ENCODE measurements at regions not wholly inside any gene's neighbourhood (a gene's known extent, or its start where the extent isn't known, plus 50 kb on each side); places are given as distances from the start of the nearest gene placed in this dataset.
"Not testable (repeated sequence)": the region's sequence is repeated elsewhere in the genome, so short reads cannot be mapped to it uniquely, and the experiment has no call there.

DNA sequence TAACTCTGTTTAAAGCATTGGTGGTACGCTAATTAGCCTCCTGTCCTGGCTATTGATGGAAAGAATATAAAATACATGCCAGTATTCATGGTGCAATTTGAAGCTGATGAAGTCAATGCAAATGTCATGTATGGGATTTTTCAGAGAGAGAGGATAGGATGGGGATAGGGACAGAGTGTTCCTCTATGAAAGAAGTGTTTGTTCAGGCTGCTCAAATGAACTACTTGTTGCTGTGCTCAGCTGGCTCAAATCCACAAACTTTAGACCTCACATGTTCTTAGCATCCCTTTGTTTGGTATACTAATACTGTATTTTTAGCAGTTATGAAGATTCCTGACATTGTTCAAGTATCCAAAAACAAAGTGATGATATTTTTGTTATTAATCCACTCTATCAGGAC, 116.5 kb downstream of the SLITRK1 start:
- DNase-seq (ENCODE audit: low read depth in 1 of 2, low spot score in 1 of 2) = no peak
- TF ChIP-seq JUND (IDR thresholded peaks at IDR 0.05; ENCODE audit: low read depth) = no peak
- in situ Hi-C loops (cut with HindIII; ENCODE audit: low pct_unique_long_range_greater_than_20kb, low sequenced_read_pairs) = no loop called here

- no peak for DNase-seq (ENCODE audit: low read depth in 1 of 2, low spot score in 1 of 2)
- in situ Hi-C loops (cut with HindIII; ENCODE audit: low pct_unique_long_range_greater_than_20kb, low sequenced_read_pairs) = no loop called here
These were observed 120.6 kb downstream of the SLITRK1 start for GRCh38 chr13:83761631-83762030.

GRCh38 chr13:83755210-83755609, 127.1 kb downstream of the SLITRK1 start:
- in situ Hi-C loops (cut with HindIII; ENCODE audit: low pct_unique_long_range_greater_than_20kb, low sequenced_read_pairs) = not testable (repeated sequence)

More at GRCh38 chr13:83761631-83762030, 120.6 kb downstream of the SLITRK1 start:
- TF ChIP-seq JUND (IDR thresholded peaks at IDR 0.05; ENCODE audit: low read depth) = no peak

DNA sequence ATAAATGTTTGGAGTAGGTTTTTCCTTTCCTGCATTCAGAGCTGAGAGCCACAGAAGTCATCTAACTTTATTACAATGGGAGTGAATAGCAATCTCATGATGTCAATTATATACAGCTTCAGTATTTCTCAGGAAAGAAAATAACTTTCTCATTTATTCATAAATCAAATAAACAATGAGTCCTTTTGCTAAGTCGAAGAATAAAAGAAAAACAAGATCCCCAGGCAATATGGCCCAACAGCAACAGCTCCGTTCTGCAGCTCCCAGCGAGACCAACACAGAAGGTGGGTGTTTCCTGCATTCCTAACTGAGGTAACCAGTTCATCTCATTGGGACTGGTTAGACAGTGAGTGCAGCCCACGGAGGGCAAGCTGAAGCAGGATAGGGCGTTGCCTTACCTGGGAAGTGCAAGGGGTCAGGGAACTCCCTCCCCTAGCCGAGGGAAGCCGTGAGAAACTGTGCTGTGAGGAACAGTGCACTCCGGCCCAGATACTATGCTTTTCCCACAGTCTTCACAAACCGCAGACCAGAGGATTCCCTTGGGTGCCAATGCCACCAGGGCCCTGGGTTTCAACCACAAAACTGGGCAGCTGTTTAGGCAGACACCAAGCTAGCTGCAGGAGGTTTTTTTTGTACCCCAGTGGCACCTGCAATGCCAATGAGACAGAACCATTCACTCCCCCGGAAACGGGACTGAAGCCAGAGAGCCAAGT, 128.2 kb downstream of the SLITRK1 start:
- TF ChIP-seq JUND (IDR thresholded peaks at IDR 0.05; ENCODE audit: low read depth) = no peak
- no peak for DNase-seq (ENCODE audit: low read depth in 1 of 2, low spot score in 1 of 2)
- in situ Hi-C loops (cut with HindIII; ENCODE audit: low pct_unique_long_range_greater_than_20kb, low sequenced_read_pairs) = no loop called here

More at GRCh38 chr13:83755210-83755609, 127.1 kb downstream of the SLITRK1 start:
- DNase-seq (ENCODE audit: low read depth in 1 of 2, low spot score in 1 of 2) = not testable (repeated sequence)

- no peak for TF ChIP-seq JUND (IDR thresholded peaks at IDR 0.05; ENCODE audit: low read depth)
- DNase-seq (ENCODE audit: low read depth in 1 of 2, low spot score in 1 of 2) = no peak
- in situ Hi-C loops (cut with HindIII; ENCODE audit: low pct_unique_long_range_greater_than_20kb, low sequenced_read_pairs) = no loop called here
These were observed 130.1 kb downstream of the SLITRK1 start for GRCh38 chr13:83752141-83752540.

DNA sequence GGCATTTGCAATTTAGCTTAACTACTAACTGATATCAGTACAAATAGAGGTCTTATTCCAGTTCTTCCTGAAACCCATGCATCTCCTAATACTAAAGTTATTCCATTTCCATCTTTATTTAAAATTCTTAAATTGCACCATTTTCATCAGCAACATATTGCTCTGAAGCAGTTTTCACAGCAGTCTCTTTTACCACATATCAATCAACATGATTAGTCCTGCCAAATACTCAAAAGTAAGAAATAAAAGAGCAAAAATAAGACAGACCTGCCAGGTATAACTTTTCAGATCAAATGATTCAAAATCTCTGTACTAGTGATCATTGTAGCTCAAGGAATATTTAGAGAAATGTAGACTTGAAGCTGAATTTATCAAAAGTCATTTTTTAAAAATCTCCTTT, 141.7 kb downstream of the SLITRK1 start:
- no peak for DNase-seq (ENCODE audit: low read depth in 1 of 2, low spot score in 1 of 2)
- TF ChIP-seq JUND (IDR thresholded peaks at IDR 0.05; ENCODE audit: low read depth) = no peak
- in situ Hi-C loops (cut with HindIII; ENCODE audit: low pct_unique_long_range_greater_than_20kb, low sequenced_read_pairs) = no loop called here

DNA sequence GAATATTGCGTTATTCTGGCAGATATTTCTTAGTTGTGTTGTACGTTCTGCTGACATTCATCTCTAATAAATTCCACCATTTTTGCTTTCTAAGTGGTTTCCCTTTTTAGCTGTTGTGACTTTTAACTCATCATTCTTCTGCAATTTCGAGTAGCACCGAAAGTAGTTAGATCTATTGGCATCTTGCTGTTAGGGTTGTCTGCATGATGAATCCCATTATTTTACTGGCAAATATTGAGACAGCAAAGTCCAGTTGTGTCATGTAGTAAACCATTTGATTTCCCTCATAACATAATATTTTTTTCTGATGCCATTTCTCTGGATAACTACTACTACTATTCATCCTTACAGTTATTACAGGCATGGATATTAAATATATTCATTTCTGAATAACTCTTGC, 143.9 kb downstream of the SLITRK1 start:
- DNase-seq (ENCODE audit: low read depth in 1 of 2, low spot score in 1 of 2) = no peak
- in situ Hi-C loops (cut with HindIII; ENCODE audit: low pct_unique_long_range_greater_than_20kb, low sequenced_read_pairs) = no loop called here
- TF ChIP-seq JUND (IDR thresholded peaks at IDR 0.05; ENCODE audit: low read depth) = no peak

DNA sequence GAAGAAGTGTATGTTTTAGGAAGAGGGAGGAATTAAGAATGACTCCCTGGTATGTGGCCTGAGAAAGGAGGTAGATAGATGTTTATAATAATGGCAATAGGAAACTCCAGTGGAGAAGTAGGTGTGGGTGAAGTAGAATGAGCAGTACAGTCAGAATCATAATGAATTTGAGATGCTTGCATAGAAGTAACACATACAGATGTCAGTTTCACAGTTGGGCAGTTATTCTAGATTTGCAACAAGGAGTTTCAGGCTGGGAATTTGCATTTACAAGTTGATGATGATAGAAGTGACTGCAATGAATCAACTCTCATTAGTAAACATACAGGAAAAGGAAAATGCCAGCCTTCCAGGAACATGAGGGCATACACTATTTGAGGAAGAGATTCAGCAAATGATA, 149.0 kb downstream of the SLITRK1 start:
- no peak for DNase-seq (ENCODE audit: low read depth in 1 of 2, low spot score in 1 of 2)
- no peak for TF ChIP-seq JUND (IDR thresholded peaks at IDR 0.05; ENCODE audit: low read depth)
- in situ Hi-C loops (cut with HindIII; ENCODE audit: low pct_unique_long_range_greater_than_20kb, low sequenced_read_pairs) = no loop called here

DNA sequence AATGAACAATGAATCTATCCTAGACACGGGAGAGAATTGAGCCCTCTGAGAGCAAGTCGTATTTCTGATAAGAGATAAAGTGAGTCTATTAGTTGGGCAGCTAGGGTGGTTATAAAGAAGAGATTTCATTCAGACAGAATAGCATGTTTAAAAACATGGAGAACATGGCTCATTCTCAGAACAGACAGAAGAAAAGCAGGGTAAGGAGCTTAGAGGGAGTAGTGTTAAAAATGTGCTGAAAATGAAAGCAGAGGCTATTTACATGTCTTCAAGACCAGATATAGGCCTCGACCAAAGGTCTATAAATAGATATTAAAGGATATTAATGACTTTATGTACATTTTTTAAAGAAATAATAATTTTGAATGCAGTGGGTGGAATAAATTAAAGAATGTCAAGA, 149.5 kb downstream of the SLITRK1 start:
- DNase-seq (ENCODE audit: low read depth in 1 of 2, low spot score in 1 of 2) = no peak
- TF ChIP-seq JUND (IDR thresholded peaks at IDR 0.05; ENCODE audit: low read depth) = no peak
- in situ Hi-C loops (cut with HindIII; ENCODE audit: low pct_unique_long_range_greater_than_20kb, low sequenced_read_pairs) = no loop called here

- in situ Hi-C loops (cut with HindIII; ENCODE audit: low pct_unique_long_range_greater_than_20kb, low sequenced_read_pairs) = no loop called here
- DNase-seq (ENCODE audit: low read depth in 1 of 2, low spot score in 1 of 2) = peak; percentile 19 to 84
- peak; percentile 47; the same call in 1 of the 2 replicates for TF ChIP-seq JUND (IDR thresholded peaks at IDR 0.05; ENCODE audit: low read depth)
These were observed 151.2 kb downstream of the SLITRK1 start for GRCh38 chr13:83731113-83731512.

GRCh38 chr13:83730674-83731073, 151.6 kb downstream of the SLITRK1 start:
- TF ChIP-seq JUND (IDR thresholded peaks at IDR 0.05; ENCODE audit: low read depth) = no peak
- in situ Hi-C loops (cut with HindIII; ENCODE audit: low pct_unique_long_range_greater_than_20kb, low sequenced_read_pairs) = no loop called here
- DNase-seq (ENCODE audit: low read depth in 1 of 2, low spot score in 1 of 2) = peak in 1 of 2 experiments; percentile 50

- TF ChIP-seq JUND (IDR thresholded peaks at IDR 0.05; ENCODE audit: low read depth) = no peak
These were observed 159.8 kb downstream of the SLITRK1 start for GRCh38 chr13:83722443-83722842.

DNA sequence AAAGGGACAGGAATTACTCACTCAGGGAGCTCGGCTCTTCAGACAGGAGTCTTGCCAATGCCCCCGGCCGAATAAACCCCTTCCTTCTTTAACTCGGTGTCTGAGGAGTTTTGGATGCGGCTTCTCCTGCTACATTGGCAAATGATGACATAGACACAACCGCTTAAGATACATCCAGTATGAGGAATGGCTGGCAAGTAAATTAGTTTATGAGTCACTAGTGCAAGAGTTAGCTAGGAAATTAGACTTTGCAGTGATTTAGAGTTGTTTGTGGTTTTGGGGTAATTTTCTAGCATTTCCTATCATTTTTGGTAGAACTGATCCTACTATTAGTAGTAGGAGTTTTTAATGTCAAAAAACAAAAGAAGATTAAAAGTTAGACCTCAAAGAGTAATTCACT, 166.2 kb downstream of the SLITRK1 start:
- no peak for TF ChIP-seq JUND (IDR thresholded peaks at IDR 0.05; ENCODE audit: low read depth)
- in situ Hi-C loops (cut with HindIII; ENCODE audit: low pct_unique_long_range_greater_than_20kb, low sequenced_read_pairs) = no loop called here
- DNase-seq (ENCODE audit: low read depth in 1 of 2, low spot score in 1 of 2) = no peak

More at GRCh38 chr13:83722443-83722842, 159.8 kb downstream of the SLITRK1 start:
- in situ Hi-C loops (cut with HindIII; ENCODE audit: low pct_unique_long_range_greater_than_20kb, low sequenced_read_pairs) = no loop called here
- no peak for DNase-seq (ENCODE audit: low read depth in 1 of 2, low spot score in 1 of 2)

DNA sequence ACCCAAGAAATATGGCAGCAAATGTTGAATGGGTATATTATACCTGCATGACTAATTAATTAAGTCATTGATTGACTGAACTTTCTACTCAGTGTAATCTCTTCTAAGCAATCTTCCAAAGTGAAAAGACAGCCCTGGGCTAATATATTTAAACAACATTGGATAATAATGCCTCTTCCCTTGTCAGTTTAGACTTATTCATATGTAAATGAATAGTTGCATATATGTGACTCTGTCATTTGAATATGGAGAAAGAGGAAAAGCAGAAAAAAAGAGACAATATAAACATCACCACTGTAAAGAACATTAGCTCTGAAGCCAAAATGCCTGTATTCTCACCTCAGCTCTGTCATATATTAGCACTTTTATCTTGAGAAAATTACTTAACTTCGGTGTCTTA, 168.0 kb downstream of the SLITRK1 start:
- TF ChIP-seq JUND (IDR thresholded peaks at IDR 0.05; ENCODE audit: low read depth) = no peak
- no peak for DNase-seq (ENCODE audit: low read depth in 1 of 2, low spot score in 1 of 2)
- in situ Hi-C loops (cut with HindIII; ENCODE audit: low pct_unique_long_range_greater_than_20kb, low sequenced_read_pairs) = no loop called here

Measured in T47D (cell line).